Endothelial cell of umbilical vein (primary cell): ENCODE measurements at regions not wholly inside any gene's neighbourhood (a gene's known extent, or its start where the extent isn't known, plus 50 kb on each side); places are given as distances from the start of the nearest gene placed in this dataset.

Source experiments
- EZH2 ChIP-seq: IDR thresholded peaks from 2 replicates; pipeline ENCODE4 v1.6.1; 2012; ENCODE audit warnings: borderline replicate concordance, low read depth, mild to moderate bottlenecking, moderate library complexity, low read length, inconsistent platforms; ENCODE audit not compliant: severe bottlenecking
- POLR2A ChIP-seq: IDR thresholded peaks from 2 replicates; pipeline ENCODE4 v1.6.1; 2012; ENCODE audit warnings: low read depth, mild to moderate bottlenecking, control low read depth, low read length
- POLR2AphosphoS5 ChIP-seq: IDR thresholded peaks from 2 replicates; pipeline ENCODE4 v1.6.1; 2012; ENCODE audit warnings: low read depth, mild to moderate bottlenecking, control low read depth, low read length, moderate library complexity; ENCODE audit not compliant: insufficient read depth
- TF ChIP-seq, protein P1 (sequence below), 2 donors: IDR thresholded peaks; 1 replicate in 1 of 2; 2 replicates in 1 of 2; pipeline ENCODE4 v1.5.1; 2011; ENCODE audit warnings: low read length in 2 of 2, mild to moderate bottlenecking in 2 of 2, moderate library complexity in 2 of 2, control low read depth in 1 of 2, inconsistent platforms in 1 of 2, low read depth in 1 of 2; ENCODE audit not compliant: insufficient read depth in 1 of 2; ENCODE audit errors: extremely low read depth in 1 of 2
- TF ChIP-seq, protein P2 (sequence below): IDR thresholded peaks from 2 replicates; pipeline ENCODE4 v1.6.1; 2011; ENCODE audit not compliant: insufficient read depth, insufficient read length

DNA sequence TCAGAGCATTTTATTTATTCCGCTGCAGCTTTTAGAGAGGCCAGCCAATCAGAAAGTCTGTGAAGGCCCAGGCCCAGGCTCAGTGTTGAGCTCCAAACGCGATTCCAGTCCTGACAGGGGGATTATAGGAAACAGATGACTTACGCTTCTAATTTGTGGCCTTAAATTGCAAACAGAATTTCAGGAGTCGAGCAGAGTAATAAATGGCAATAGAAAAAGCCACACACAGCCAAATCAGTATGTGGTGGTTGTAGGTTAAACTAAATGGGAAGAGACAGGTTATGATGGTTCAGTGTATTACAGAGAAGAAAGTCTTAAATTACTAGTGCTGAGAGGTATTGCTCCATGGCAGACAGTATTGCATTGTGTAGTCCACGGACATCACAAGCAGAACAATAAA is 131.0 kb upstream of the ZEB2 start:
- TF ChIP-seq, protein P1, sequence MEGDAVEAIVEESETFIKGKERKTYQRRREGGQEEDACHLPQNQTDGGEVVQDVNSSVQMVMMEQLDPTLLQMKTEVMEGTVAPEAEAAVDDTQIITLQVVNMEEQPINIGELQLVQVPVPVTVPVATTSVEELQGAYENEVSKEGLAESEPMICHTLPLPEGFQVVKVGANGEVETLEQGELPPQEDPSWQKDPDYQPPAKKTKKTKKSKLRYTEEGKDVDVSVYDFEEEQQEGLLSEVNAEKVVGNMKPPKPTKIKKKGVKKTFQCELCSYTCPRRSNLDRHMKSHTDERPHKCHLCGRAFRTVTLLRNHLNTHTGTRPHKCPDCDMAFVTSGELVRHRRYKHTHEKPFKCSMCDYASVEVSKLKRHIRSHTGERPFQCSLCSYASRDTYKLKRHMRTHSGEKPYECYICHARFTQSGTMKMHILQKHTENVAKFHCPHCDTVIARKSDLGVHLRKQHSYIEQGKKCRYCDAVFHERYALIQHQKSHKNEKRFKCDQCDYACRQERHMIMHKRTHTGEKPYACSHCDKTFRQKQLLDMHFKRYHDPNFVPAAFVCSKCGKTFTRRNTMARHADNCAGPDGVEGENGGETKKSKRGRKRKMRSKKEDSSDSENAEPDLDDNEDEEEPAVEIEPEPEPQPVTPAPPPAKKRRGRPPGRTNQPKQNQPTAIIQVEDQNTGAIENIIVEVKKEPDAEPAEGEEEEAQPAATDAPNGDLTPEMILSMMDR (IDR thresholded peaks at IDR 0.05; ENCODE audit: extremely low read depth in 1 of 2, insufficient read depth in 1 of 2, low read depth in 1 of 2, low read length in 2 of 2), result no peak
- no peak for TF ChIP-seq POLR2A
- no peak for TF ChIP-seq EZH2
- TF ChIP-seq, protein P2, sequence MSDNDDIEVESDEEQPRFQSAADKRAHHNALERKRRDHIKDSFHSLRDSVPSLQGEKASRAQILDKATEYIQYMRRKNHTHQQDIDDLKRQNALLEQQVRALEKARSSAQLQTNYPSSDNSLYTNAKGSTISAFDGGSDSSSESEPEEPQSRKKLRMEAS, result no peak
- no peak for TF ChIP-seq POLR2AphosphoS5
